ENCODE measurements at regions not wholly inside any gene's neighbourhood (a gene's known extent, or its start where the extent isn't known, plus 50 kb on each side); places are given as distances from the start of the nearest gene placed in this dataset.

DNA sequence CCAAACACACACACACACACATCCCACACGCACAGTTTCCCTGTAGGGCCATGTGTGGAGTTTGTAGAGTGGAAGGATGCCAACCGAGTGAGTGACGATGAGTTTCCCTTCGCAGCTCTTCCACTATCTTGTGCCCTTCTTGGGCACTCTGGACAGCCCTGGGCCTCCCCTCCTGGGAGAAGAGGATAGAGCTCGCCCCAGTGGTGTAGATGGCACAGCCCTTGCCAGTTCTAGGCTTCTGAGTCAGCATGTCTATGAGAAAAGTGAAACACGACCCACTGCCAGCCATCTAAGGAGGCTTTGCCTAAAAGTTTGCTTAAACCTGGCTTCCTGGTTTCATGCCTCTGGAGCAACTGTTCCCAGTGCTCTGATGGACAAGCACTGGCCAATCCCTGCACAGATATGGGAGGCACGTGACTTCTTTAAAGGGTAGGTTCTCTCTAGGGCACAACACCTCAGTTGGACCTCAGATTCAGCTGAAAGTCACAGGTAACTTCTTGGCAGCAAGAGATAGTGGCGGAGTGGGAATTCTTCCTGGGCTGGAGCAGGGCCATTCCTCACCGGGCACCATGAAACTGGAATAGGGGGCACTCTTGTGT lies 195.9 kb upstream of the GALNT2 start:
- no peak for DNase-seq (ENCODE audit: extremely low read depth, low read depth)
- TF ChIP-seq, protein P1, sequence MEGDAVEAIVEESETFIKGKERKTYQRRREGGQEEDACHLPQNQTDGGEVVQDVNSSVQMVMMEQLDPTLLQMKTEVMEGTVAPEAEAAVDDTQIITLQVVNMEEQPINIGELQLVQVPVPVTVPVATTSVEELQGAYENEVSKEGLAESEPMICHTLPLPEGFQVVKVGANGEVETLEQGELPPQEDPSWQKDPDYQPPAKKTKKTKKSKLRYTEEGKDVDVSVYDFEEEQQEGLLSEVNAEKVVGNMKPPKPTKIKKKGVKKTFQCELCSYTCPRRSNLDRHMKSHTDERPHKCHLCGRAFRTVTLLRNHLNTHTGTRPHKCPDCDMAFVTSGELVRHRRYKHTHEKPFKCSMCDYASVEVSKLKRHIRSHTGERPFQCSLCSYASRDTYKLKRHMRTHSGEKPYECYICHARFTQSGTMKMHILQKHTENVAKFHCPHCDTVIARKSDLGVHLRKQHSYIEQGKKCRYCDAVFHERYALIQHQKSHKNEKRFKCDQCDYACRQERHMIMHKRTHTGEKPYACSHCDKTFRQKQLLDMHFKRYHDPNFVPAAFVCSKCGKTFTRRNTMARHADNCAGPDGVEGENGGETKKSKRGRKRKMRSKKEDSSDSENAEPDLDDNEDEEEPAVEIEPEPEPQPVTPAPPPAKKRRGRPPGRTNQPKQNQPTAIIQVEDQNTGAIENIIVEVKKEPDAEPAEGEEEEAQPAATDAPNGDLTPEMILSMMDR (IDR thresholded peaks at IDR 0.05; ENCODE audit: low read depth, low read length), result no peak

DNA sequence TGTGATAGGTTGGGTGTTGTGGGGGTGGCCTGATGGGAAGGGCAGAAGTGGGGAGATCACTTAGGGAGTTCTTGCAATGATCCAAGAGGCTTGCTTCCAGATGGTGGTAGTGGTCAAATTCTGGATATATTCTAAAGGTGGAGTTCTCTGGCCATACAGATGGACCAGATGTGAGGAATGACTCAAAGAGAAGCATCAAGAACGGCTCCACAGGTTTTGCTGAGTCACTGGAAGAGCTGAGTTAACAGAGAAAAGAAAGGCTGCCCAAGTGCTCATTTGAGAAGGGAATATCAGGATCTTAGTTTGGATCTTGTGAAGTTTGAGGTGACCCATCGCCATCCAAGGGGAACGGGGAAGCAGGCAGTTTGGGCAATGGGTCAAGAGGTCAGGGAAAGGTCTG lies 192.9 kb upstream of the GALNT2 start:
- TF ChIP-seq, protein P1 (IDR thresholded peaks at IDR 0.05; ENCODE audit: low read depth, low read length), result no peak
- no peak for DNase-seq (ENCODE audit: extremely low read depth, low read depth)

- DNase-seq (ENCODE audit: extremely low read depth, low read depth), result no peak
- TF ChIP-seq, protein P1 (IDR thresholded peaks at IDR 0.05; ENCODE audit: low read depth, low read length), result no peak
Measured at GRCh38 chr1:229874609-229875008, 192.4 kb upstream of the GALNT2 start.

- DNase-seq (ENCODE audit: extremely low read depth, low read depth), result no peak
- TF ChIP-seq, protein P1 (IDR thresholded peaks at IDR 0.05; ENCODE audit: low read depth, low read length), result no peak
Measured at GRCh38 chr1:229875086-229875485, 192.0 kb upstream of the GALNT2 start.

GRCh38 chr1:229879746-229880145 lies 187.3 kb upstream of the GALNT2 start:
- TF ChIP-seq, protein P1 (IDR thresholded peaks at IDR 0.05; ENCODE audit: low read depth, low read length), result no peak
- no peak for DNase-seq (ENCODE audit: extremely low read depth, low read depth)

DNA sequence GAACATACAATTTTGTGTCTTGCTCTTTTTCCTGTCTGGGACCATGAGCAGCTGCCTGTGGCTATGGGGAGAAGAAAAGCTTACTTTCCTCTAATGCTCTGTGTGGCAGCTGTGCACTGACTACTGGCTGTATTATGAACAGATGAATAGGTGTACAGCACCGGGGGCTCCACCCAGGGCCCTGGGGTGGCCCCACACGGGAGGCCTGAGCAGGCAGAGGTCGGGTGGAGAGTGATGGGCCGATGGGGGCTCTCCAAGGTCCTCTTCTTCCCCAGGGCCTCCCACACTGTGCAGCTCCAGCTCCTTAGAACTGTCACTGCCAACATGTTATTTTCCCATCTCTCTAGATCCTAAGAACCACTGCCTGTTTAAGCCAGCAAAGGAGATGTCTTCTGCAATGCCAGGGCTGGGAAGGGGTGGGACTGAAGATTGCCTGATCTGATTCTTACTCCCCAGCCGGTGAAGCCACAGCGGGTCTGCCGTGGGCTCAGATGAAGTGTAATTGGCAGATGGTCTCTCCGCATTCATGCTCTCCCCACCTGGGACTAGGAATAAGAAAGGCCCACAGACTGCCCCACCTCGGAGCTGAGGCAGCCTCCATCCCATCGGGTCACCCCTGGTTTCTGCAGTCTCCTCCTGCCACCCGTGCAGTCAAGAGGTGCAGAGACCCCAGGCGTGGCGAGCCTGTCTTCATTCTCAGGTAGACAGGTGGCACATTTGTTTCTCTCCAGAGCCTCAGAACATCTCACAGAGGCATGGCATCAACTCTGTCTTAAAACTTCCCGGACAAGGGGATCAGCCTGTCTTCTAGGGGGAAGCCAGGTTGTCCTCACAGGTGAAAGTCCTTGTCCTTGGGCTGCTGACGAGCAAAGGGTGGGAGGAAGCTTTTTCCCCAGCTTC lies 186.5 kb upstream of the GALNT2 start:
- TF ChIP-seq, protein P1 (IDR thresholded peaks at IDR 0.05; ENCODE audit: low read depth, low read length), result no peak
- DNase-seq (ENCODE audit: extremely low read depth, low read depth), result no peak

GRCh38 chr1:229882621-229883020 lies 184.4 kb upstream of the GALNT2 start:
- DNase-seq (ENCODE audit: extremely low read depth, low read depth), result no peak
- TF ChIP-seq, protein P1 (IDR thresholded peaks at IDR 0.05; ENCODE audit: low read depth, low read length), result no peak
